ENCODE measurements at regions not wholly inside any gene's neighbourhood (a gene's known extent, or its start where the extent isn't known, plus 50 kb on each side); places are given as distances from the start of the nearest gene placed in this dataset.

GRCh38 chr16:49923411-49923810, 67.5 kb upstream of the ZNF423 start:
- no peak overlapping the region for H3K14ac ChIP-seq (ENCODE audit: insufficient read depth, low read length)
- H2BK20ac ChIP-seq (ENCODE audit: low read depth, low read length, poor library complexity, severe bottlenecking), result no peak overlapping the region
- H3K27ac ChIP-seq (ENCODE audit: insufficient read length, low read depth, low read length), result no peak overlapping the region
- H2BK15ac ChIP-seq (ENCODE audit: low read depth, low read length), result no peak overlapping the region
- no peak overlapping the region for H2BK12ac ChIP-seq (ENCODE audit: insufficient read length, low read depth, low read length)
- H3K18ac ChIP-seq (ENCODE audit: insufficient read length, low read depth, low read length), result no peak overlapping the region
- TF ChIP-seq CTCF (conservative IDR thresholded peaks at IDR 0.05), result no peak
- no peak overlapping the region for H3K56ac ChIP-seq (ENCODE audit: insufficient read length, low read depth, low read length)
- H2AK5ac ChIP-seq (ENCODE audit: insufficient read length, low read length), result no peak overlapping the region
- no peak overlapping the region for H3K4me2 ChIP-seq (ENCODE audit: insufficient read depth, insufficient read length, low read length)
- H4K20me1 ChIP-seq (ENCODE audit: control insufficient read depth, insufficient read depth, insufficient read length), result no peaks in the 10 kb centered on the region
- H2BK5ac ChIP-seq (ENCODE audit: insufficient read length, low read length), result no peak overlapping the region
- no peaks in the 10 kb centered on the region for H3K79me1 ChIP-seq (ENCODE audit: insufficient read depth, low read depth, low read length, poor library complexity, severe bottlenecking)
- no peaks in the 10 kb centered on the region for H3K36me3 Mint-ChIP-seq (ENCODE audit: insufficient read depth in 1 of 3, low read depth in 3 of 3)
- WGBS (ENCODE audit: extremely low coverage, insufficient read length, low lambda C conversion rate), result no CpG with 5 or more reads among the region's 12 CpGs
- peaks cover 12% of the 10 kb centered on the region for H3K27me3 Mint-ChIP-seq (ENCODE audit: low read depth)
- H3K9me3 Mint-ChIP-seq, result peaks cover 0 to 6% of the 10 kb centered on the region in 2 experiments; a peak in 1 of 5 replicates
- H2BK120ac ChIP-seq (ENCODE audit: low read depth, low read length, poor library complexity, severe bottlenecking), result no peak overlapping the region
- no peak overlapping the region for H4K8ac ChIP-seq (replicated peaks; ENCODE audit: insufficient read length, low read depth, low read length)
- no peak overlapping the region for H3K4me3 Mint-ChIP-seq
- H4K5ac ChIP-seq (ENCODE audit: insufficient read length, low read depth, low read length), result no peak overlapping the region
- H4K91ac ChIP-seq (ENCODE audit: insufficient read length, low read depth, low read length), result no peak overlapping the region
- H3K27me3 ChIP-seq (ENCODE audit: insufficient read depth, low read length), result no peaks in the 10 kb centered on the region
- no peaks in the 10 kb centered on the region for H3K23me2 ChIP-seq (ENCODE audit: insufficient read length, low read depth, low read length, poor library complexity, severe bottlenecking)
- H3K27ac Mint-ChIP-seq, result no peak overlapping the region; a peak in 1 of 7 replicates
- peaks cover 4 to 6% of the 10 kb centered on the region in 2 experiments for H3K4me1 Mint-ChIP-seq
- no peak overlapping the region for H3K23ac ChIP-seq (ENCODE audit: insufficient read length, low read depth, low read length)
- H3K4me1 ChIP-seq (ENCODE audit: insufficient read depth, low read length), result no peaks in the 10 kb centered on the region
- H2AFZ ChIP-seq (ENCODE audit: low read length), result no peak overlapping the region
- H3K9ac ChIP-seq (ENCODE audit: extremely low read depth, insufficient read length, low read length), result no peak overlapping the region
- no peak overlapping the region for H3T11ph ChIP-seq (ENCODE audit: low read length)
- DNase-seq, result no peak
- H3K9me3 ChIP-seq (ENCODE audit: control insufficient read depth, low read depth, low read length), result no peaks in the 10 kb centered on the region
- no peak overlapping the region for H3K4ac ChIP-seq (ENCODE audit: low read depth, low read length)
- H3K79me2 ChIP-seq (ENCODE audit: insufficient read depth, low read length), result no peaks in the 10 kb centered on the region

Measured in H9 (cell line).